CD14-positive monocyte (primary cell): ENCODE measurements at regions not wholly inside any gene's neighbourhood (a gene's known extent, or its start where the extent isn't known, plus 50 kb on each side); places are given as distances from the start of the nearest gene placed in this dataset.

Source experiments
- DNase-seq, 3 donors: peaks; one replicate each; pipeline ENCODE4 v3.0.0-alpha.2; 2011 to 2022
- H2AFZ ChIP-seq: 2 replicates; pipeline ENCODE4 v1.6.0; 2012; ENCODE audit warnings: mild to moderate bottlenecking, low read depth, low read length, inconsistent platforms; ENCODE audit not compliant: insufficient read depth, poor library complexity, severe bottlenecking
- H3K27ac ChIP-seq, 2 donors: 1 replicate in 1 of 2; 2 replicates in 1 of 2; pipeline ENCODE4 v1.5.1; 2012 to 2013; ENCODE audit warnings: low read length in 2 of 2, control low read depth in 1 of 2, inconsistent platforms in 1 of 2, low read depth in 1 of 2, mild to moderate bottlenecking in 1 of 2
- H3K27me3 ChIP-seq, 2 donors: one replicate each; pipeline versions ENCODE4 v1.6.0 to v1.6.1; 2011 to 2013; ENCODE audit warnings: low read length in 2 of 2; ENCODE audit not compliant: control insufficient read depth in 2 of 2, insufficient read depth in 2 of 2
- H3K36me3 ChIP-seq, 2 donors: replicated peaks in 1 of 2; 1 replicate in 1 of 2; 2 replicates in 1 of 2; pipeline versions ENCODE4 v1.5.1 to v1.6.1; 2012 to 2013; ENCODE audit warnings: low read length in 2 of 2, control low read depth in 1 of 2, inconsistent platforms in 1 of 2, mild to moderate bottlenecking in 1 of 2; ENCODE audit not compliant: insufficient read depth in 2 of 2, control insufficient read depth in 1 of 2
- H3K4me1 ChIP-seq, 2 donors: 1 replicate in 1 of 2; 2 replicates in 1 of 2; pipeline versions ENCODE4 v1.5.1 to v1.6.1; 2012 to 2013; ENCODE audit warnings: low read length in 2 of 2, control low read depth in 1 of 2, inconsistent platforms in 1 of 2, mild to moderate bottlenecking in 1 of 2, moderate library complexity in 1 of 2; ENCODE audit not compliant: insufficient read depth in 2 of 2, control insufficient read depth in 1 of 2
- H3K4me2 ChIP-seq: replicated peaks from 2 replicates; pipeline ENCODE3; 2012; ENCODE audit warnings: low read length, moderate library complexity, mild to moderate bottlenecking; ENCODE audit not compliant: poor library complexity, severe bottlenecking; ENCODE audit errors: extremely low read depth
- H3K4me3 ChIP-seq, 3 experiments: fragments of 200-600 bp in 1 of 3; sonication (generic) in 1 of 3; replicated peaks in 1 of 3; 1 replicate in 2 of 3; 2 replicates in 1 of 3; pipeline ENCODE4 v1.5.1; 2011 to 2013; ENCODE audit warnings: low read length in 3 of 3, mild to moderate bottlenecking in 3 of 3, control low read depth in 2 of 3, low read depth in 2 of 3, inconsistent platforms in 1 of 3, moderate library complexity in 1 of 3
- H3K79me2 ChIP-seq: 2 replicates; pipeline ENCODE4 v1.6.0; 2012; ENCODE audit warnings: mild to moderate bottlenecking, control low read depth, inconsistent platforms, low read length, moderate library complexity; ENCODE audit not compliant: insufficient read depth
- H3K9ac ChIP-seq: 2 replicates; pipeline ENCODE4 v1.6.0; 2017; ENCODE audit warnings: low read length, mild to moderate bottlenecking; ENCODE audit not compliant: insufficient read depth, poor library complexity, severe bottlenecking
- H3K9me3 ChIP-seq, 2 donors: replicated peaks in 1 of 2; 1 replicate in 1 of 2; 2 replicates in 1 of 2; pipeline versions ENCODE4 v1.5.1 to v1.6.1; 2012 to 2013; ENCODE audit warnings: low read length in 2 of 2, control low read depth in 1 of 2; ENCODE audit not compliant: control insufficient read depth in 1 of 2, insufficient read depth in 1 of 2
- H4K20me1 ChIP-seq: 2 replicates; pipeline ENCODE4 v1.6.0; 2012; ENCODE audit warnings: mild to moderate bottlenecking, low read length, control low read depth, moderate library complexity; ENCODE audit not compliant: insufficient read depth
- H3K27ac Mint-ChIP-seq, 7 donors: one replicate each; pipeline ENCODE4 v1.8.0; 2020; ENCODE audit warnings: mild to moderate bottlenecking in 7 of 7, mixed read lengths in 7 of 7, moderate library complexity in 6 of 7, inconsistent platforms in 2 of 7
- H3K27me3 Mint-ChIP-seq, 3 donors: one replicate each; pipeline ENCODE4 v1.8.0; 2021 to 2022; ENCODE audit warnings: low read depth in 3 of 3, mild to moderate bottlenecking in 3 of 3, mixed read lengths in 3 of 3, moderate library complexity in 3 of 3, inconsistent platforms in 1 of 3
- H3K36me3 Mint-ChIP-seq, 2 donors: one replicate each; pipeline ENCODE4 v1.8.0; 2020; ENCODE audit warnings: mixed read lengths in 2 of 2, inconsistent platforms in 1 of 2, mild to moderate bottlenecking in 1 of 2
- H3K4me1 Mint-ChIP-seq: one replicate; pipeline ENCODE4 v1.8.0; 2020; ENCODE audit warnings: mild to moderate bottlenecking, mixed read lengths
- H3K4me3 Mint-ChIP-seq, 2 donors: one replicate each; pipeline ENCODE4 v1.8.0; 2020; ENCODE audit warnings: mild to moderate bottlenecking in 2 of 2, mixed read lengths in 2 of 2, moderate library complexity in 1 of 2
- H3K9me3 Mint-ChIP-seq, 7 donors: one replicate each; pipeline ENCODE4 v1.8.0; 2020 to 2022; ENCODE audit warnings: mixed read lengths in 7 of 7, mild to moderate bottlenecking in 6 of 7, moderate library complexity in 6 of 7, inconsistent platforms in 2 of 7
- whole genome bisulfite sequencing: methylation state at CpG from one replicate; pipeline ENCODE4 v1.1.5; 2013; ENCODE audit warnings: missing lambda C conversion rate; ENCODE audit not compliant: insufficient coverage; 5-methylcytosine and 5-hydroxymethylcytosine counted together
- intact Hi-C, 2 donors: fragments of 100-400 bp; cut with micrococcal nuclease; formaldehyde crosslinking; loops; one replicate each; pipeline versions ENCODE4 v1.15.0 to v1.15.1; 2023
- TF ChIP-seq, protein P1 (sequence below): fragments of 200-600 bp; IDR thresholded peaks from one replicate; pipeline ENCODE4 v1.8.0; 2022; ENCODE audit warnings: antibody characterized with exemption, mild to moderate bottlenecking

DNA sequence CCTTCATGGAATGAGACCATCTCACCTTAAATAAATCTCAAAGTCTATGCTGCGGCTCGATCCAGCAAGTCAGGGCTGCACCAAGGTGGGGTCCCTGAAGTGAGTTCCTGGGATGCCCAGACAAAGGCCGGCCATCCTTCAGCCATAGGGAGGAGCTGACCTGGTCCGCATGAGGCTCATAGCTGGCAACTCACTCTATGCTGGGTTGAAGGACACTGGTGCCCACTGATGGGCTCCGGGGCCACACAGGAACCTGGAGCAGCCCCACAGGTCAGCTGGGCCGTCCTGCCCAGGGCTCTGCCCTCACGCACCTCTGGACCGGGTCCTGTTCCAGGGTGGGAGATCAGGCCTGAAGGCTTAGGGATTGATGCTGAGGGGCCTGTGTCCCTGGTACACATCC, 1339.3 kb downstream of the TBC1D22A start:
- peak overlapping the region in 1 of 7 donors; percentile 43 for H3K27ac Mint-ChIP-seq

DNA sequence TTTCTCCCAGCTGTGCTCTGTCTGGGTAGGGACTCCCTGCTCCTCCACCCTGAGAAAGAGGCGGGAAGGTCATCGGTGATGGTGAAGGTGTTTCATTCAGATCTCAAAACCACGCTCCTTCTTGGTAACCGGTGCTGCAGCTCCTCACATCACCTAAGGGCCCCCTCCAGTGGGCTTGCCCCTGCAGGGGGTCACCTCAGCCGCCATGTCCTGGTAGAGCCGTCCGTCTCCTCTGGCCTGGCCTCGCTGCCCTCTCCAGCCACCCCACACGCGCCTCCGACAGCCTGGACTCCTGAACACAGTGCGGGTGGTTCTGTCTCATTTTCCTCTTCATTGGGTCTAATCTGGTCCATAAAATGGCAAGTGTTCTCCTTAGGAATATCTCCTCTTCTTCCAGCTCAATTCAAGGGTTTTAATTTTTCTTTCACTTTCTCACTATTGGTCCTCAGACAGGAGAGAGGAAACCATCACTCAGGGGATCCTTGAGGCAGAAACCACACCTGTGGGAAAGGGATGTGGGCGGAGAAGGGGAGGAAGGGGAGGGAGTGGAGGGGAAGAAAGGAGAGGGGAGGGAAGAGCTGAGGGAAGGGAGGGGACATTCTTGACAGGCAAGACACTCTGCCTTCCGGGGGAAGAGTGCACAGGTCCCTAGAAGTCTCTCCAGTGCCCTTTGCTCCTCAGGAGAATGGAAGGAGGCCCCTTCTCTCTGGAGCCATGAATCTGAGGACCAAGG, 1338.4 kb downstream of the TBC1D22A start:
- DNase-seq, result no peak
- no peak overlapping the region for H3K9ac ChIP-seq
- H3K36me3 ChIP-seq, result no peaks in the 10 kb centered on the region
- peaks cover 0 to 7% of the 10 kb centered on the region in 2 donors for H3K9me3 ChIP-seq
- H3K27ac ChIP-seq, result no peak overlapping the region
- Mint-ChIP-seq H3K27ac (no peak overlapping the region), H3K36me3 (no peaks in the 10 kb centered on the region), H3K27me3 (peaks cover 5 to 10% (median 7%) of the 10 kb centered on the region in 3 donors), H3K4me1 (peaks cover 26% of the 10 kb centered on the region), H3K4me3 (peak overlapping the region in 1 of 2 donors; percentile 3), H3K9me3 (peaks cover 0 to 10% (median 6%) of the 10 kb centered on the region in 7 donors)
- 71% methylated on average over 12 of the region's 14 CpGs for WGBS
- TF ChIP-seq, protein P1, sequence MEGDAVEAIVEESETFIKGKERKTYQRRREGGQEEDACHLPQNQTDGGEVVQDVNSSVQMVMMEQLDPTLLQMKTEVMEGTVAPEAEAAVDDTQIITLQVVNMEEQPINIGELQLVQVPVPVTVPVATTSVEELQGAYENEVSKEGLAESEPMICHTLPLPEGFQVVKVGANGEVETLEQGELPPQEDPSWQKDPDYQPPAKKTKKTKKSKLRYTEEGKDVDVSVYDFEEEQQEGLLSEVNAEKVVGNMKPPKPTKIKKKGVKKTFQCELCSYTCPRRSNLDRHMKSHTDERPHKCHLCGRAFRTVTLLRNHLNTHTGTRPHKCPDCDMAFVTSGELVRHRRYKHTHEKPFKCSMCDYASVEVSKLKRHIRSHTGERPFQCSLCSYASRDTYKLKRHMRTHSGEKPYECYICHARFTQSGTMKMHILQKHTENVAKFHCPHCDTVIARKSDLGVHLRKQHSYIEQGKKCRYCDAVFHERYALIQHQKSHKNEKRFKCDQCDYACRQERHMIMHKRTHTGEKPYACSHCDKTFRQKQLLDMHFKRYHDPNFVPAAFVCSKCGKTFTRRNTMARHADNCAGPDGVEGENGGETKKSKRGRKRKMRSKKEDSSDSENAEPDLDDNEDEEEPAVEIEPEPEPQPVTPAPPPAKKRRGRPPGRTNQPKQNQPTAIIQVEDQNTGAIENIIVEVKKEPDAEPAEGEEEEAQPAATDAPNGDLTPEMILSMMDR, result no peak
- intact Hi-C loops, result no loop called here
- H2AFZ ChIP-seq, result no peak overlapping the region
- no peaks in the 10 kb centered on the region for H3K27me3 ChIP-seq
- no peaks in the 10 kb centered on the region for H3K79me2 ChIP-seq
- no peaks in the 10 kb centered on the region for H4K20me1 ChIP-seq
- no peak overlapping the region for H3K4me2 ChIP-seq
- no peak overlapping the region for H3K4me3 ChIP-seq
- peaks cover 12 to 24% of the 10 kb centered on the region in 2 donors for H3K4me1 ChIP-seq

More for the DNA sequence above, 1339.3 kb downstream of the TBC1D22A start:
- no peak overlapping the region for H3K27ac ChIP-seq
- no peak for DNase-seq
- H3K9ac ChIP-seq, result no peak overlapping the region
- no peaks in the 10 kb centered on the region for H3K27me3 ChIP-seq
- no peak overlapping the region for H2AFZ ChIP-seq
- H3K36me3 ChIP-seq, result no peaks in the 10 kb centered on the region
- Mint-ChIP-seq H3K4me1 (peaks cover 26% of the 10 kb centered on the region), H3K27me3 (peaks cover 5 to 10% (median 7%) of the 10 kb centered on the region in 3 donors), H3K9me3 (peaks cover 0 to 10% (median 8%) of the 10 kb centered on the region in 7 donors), H3K36me3 (no peaks in the 10 kb centered on the region), H3K4me3 (no peak overlapping the region)
- WGBS, result 93% methylated on average over 8 of the region's 8 CpGs
- H3K79me2 ChIP-seq, result no peaks in the 10 kb centered on the region
- peaks cover 12 to 24% of the 10 kb centered on the region in 2 donors for H3K4me1 ChIP-seq
- peaks cover 0 to 7% of the 10 kb centered on the region in 2 donors for H3K9me3 ChIP-seq
- intact Hi-C loops, result no loop called here
- H3K4me3 ChIP-seq, result no peak overlapping the region
- H4K20me1 ChIP-seq, result no peaks in the 10 kb centered on the region
- TF ChIP-seq, protein P1, result no peak
- no peak overlapping the region for H3K4me2 ChIP-seq
